SH-SY5Y (cell line): ENCODE measurements at regions not wholly inside any gene's neighbourhood (a gene's known extent, or its start where the extent isn't known, plus 50 kb on each side); places are given as distances from the start of the nearest gene placed in this dataset.

ENCODE experiments used
- GATA2 ChIP-seq: IDR thresholded peaks from 2 replicates; pipeline ENCODE4 v1.6.1; 2011; ENCODE audit warnings: mild to moderate bottlenecking, low read depth, low read length
- GATA3 ChIP-seq: IDR thresholded peaks from 2 replicates; pipeline ENCODE4 v1.6.1; 2011; ENCODE audit warnings: low read depth, mild to moderate bottlenecking, low read length, moderate library complexity

- TF ChIP-seq GATA2 (no peak), GATA3 (no peak)
Observed at GRCh38 chrX:20418379-20419150, 151.9 kb upstream of the RPS6KA3 start.
